ENCODE measurements at regions not wholly inside any gene's neighbourhood (a gene's known extent, or its start where the extent isn't known, plus 50 kb on each side); places are given as distances from the start of the nearest gene placed in this dataset.

DNA sequence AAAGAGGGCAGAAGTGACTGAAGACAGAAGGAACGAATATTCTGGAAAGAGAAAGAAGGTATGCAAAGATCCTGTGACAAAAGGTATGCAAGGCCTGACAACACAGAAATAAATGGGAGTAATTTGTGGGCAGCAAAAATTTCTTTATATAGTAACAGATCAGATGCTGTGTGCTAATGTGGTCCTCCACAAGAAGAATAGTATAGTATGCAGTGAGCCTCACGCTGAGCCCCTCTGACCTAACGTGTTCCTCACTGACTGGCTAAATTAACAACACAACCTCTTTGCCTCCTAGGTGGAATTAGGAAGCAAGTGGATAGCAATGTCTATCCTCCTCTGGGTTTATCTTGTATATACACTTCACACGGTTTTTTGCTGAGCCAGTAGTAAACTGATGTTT lies 143.1 kb upstream of the SESN3 start:
- no peak for DNase-seq (ENCODE audit: low spot score)
- H3K9me3 ChIP-seq (ENCODE audit: low read depth, low read length, poor library complexity, severe bottlenecking): no peaks in the 10 kb centered on the region
- no peak overlapping the region for H3K27ac ChIP-seq (ENCODE audit: low read depth, low read length, poor library complexity, severe bottlenecking)
- TF ChIP-seq EZH2 (IDR thresholded peaks at IDR 0.05; ENCODE audit: borderline replicate concordance, low read depth, low read length, poor library complexity, severe bottlenecking): no peak
- no peak for TF ChIP-seq CTCF (conservative IDR thresholded peaks at IDR 0.05; ENCODE audit: low read depth, low read length)
- no peaks in the 10 kb centered on the region for H3K36me3 ChIP-seq (ENCODE audit: insufficient read depth, low read length, poor library complexity, severe bottlenecking)
- intact Hi-C loops (cut with micrococcal nuclease; ENCODE audit: unreplicated experiment): no loop called here
- BruUV-seq (replicated peaks): no TSS peak
- CTCF ChIA-PET: no interaction called here
- no peak overlapping the region for H3K4me3 ChIP-seq (ENCODE audit: low read depth, low read length, poor library complexity, severe bottlenecking)
- POLR2A ChIA-PET (ENCODE audit: low non-redundant PET): no interaction called here
- peaks cover 4% of the 10 kb centered on the region for H3K27me3 ChIP-seq (replicated peaks; ENCODE audit: insufficient read depth, low read depth, low read length, poor library complexity)
- no peaks in the 10 kb centered on the region for H3K4me1 ChIP-seq (ENCODE audit: insufficient read depth, low read length, poor library complexity, severe bottlenecking)

DNA sequence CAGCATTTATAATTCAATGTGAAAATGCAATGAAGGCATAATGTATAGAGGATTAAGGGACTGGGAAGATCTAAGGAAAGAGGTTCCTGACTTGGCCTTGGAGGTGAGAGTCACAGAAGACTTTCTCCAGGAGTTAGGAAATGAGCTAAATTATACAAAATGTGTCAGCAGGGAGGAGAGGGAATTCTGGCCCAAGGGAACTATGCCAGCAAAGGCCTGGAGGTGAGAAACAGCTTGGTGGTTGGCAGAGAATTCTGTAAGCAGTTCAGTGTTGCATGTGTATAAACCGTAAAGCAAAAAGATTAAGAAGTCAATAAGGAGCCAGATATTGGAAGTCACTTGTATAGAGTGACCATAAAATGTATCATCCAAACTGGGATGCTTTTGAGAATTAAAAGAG lies 142.2 kb upstream of the SESN3 start:
- no peak for DNase-seq (ENCODE audit: low spot score)
- BruUV-seq (replicated peaks): no TSS peak
- POLR2A ChIA-PET (ENCODE audit: low non-redundant PET): no interaction called here
- no peaks in the 10 kb centered on the region for H3K36me3 ChIP-seq (ENCODE audit: insufficient read depth, low read length, poor library complexity, severe bottlenecking)
- intact Hi-C loops (cut with micrococcal nuclease; ENCODE audit: unreplicated experiment): no loop called here
- H3K4me3 ChIP-seq (ENCODE audit: low read depth, low read length, poor library complexity, severe bottlenecking): no peak overlapping the region
- CTCF ChIA-PET: no interaction called here
- peaks cover 10% of the 10 kb centered on the region for H3K27me3 ChIP-seq (replicated peaks; ENCODE audit: insufficient read depth, low read depth, low read length, poor library complexity)
- H3K27ac ChIP-seq (ENCODE audit: low read depth, low read length, poor library complexity, severe bottlenecking): no peak overlapping the region
- no peaks in the 10 kb centered on the region for H3K9me3 ChIP-seq (ENCODE audit: low read depth, low read length, poor library complexity, severe bottlenecking)
- TF ChIP-seq EZH2 (IDR thresholded peaks at IDR 0.05; ENCODE audit: borderline replicate concordance, low read depth, low read length, poor library complexity, severe bottlenecking): no peak
- H3K4me1 ChIP-seq (ENCODE audit: insufficient read depth, low read length, poor library complexity, severe bottlenecking): no peaks in the 10 kb centered on the region

GRCh38 chr11:95372097-95372656 lies 141.2 kb upstream of the SESN3 start:
- CTCF ChIA-PET: no interaction called here
- TF ChIP-seq EZH2 (IDR thresholded peaks at IDR 0.05; ENCODE audit: borderline replicate concordance, low read depth, low read length, poor library complexity, severe bottlenecking) (no peak), CTCF (conservative IDR thresholded peaks at IDR 0.05; ENCODE audit: low read depth, low read length) (no peak)

GRCh38 chr11:95371153-95371552 lies 140.2 kb upstream of the SESN3 start:
- POLR2A ChIA-PET (ENCODE audit: low non-redundant PET): no interaction called here
- Histone ChIP-seq H3K4me1 (ENCODE audit: insufficient read depth, low read length, poor library complexity, severe bottlenecking) (no peaks in the 10 kb centered on the region), H3K27me3 (replicated peaks; ENCODE audit: insufficient read depth, low read depth, low read length, poor library complexity) (peaks cover 10% of the 10 kb centered on the region), H3K27ac (ENCODE audit: low read depth, low read length, poor library complexity, severe bottlenecking) (no peak overlapping the region), H3K9me3 (ENCODE audit: low read depth, low read length, poor library complexity, severe bottlenecking) (no peaks in the 10 kb centered on the region), H3K36me3 (ENCODE audit: insufficient read depth, low read length, poor library complexity, severe bottlenecking) (no peaks in the 10 kb centered on the region), H3K4me3 (ENCODE audit: low read depth, low read length, poor library complexity, severe bottlenecking) (no peak overlapping the region)
- intact Hi-C loops (cut with micrococcal nuclease; ENCODE audit: unreplicated experiment): no loop called here
- no peak for TF ChIP-seq CTCF (conservative IDR thresholded peaks at IDR 0.05; ENCODE audit: low read depth, low read length)
- BruUV-seq (replicated peaks): no TSS peak
- CTCF ChIA-PET: no interaction called here
- no peak for DNase-seq (ENCODE audit: low spot score)

More at GRCh38 chr11:95372097-95372656, 141.2 kb upstream of the SESN3 start:
- POLR2A ChIA-PET (ENCODE audit: low non-redundant PET): no interaction called here
- BruUV-seq (replicated peaks): no TSS peak
- Histone ChIP-seq H3K4me1 (ENCODE audit: insufficient read depth, low read length, poor library complexity, severe bottlenecking) (no peaks in the 10 kb centered on the region), H3K36me3 (ENCODE audit: insufficient read depth, low read length, poor library complexity, severe bottlenecking) (no peaks in the 10 kb centered on the region), H3K27ac (ENCODE audit: low read depth, low read length, poor library complexity, severe bottlenecking) (no peak overlapping the region), H3K27me3 (replicated peaks; ENCODE audit: insufficient read depth, low read depth, low read length, poor library complexity) (peaks cover 10% of the 10 kb centered on the region), H3K9me3 (ENCODE audit: low read depth, low read length, poor library complexity, severe bottlenecking) (no peaks in the 10 kb centered on the region), H3K4me3 (ENCODE audit: low read depth, low read length, poor library complexity, severe bottlenecking) (no peak overlapping the region)
- intact Hi-C loops (cut with micrococcal nuclease; ENCODE audit: unreplicated experiment): no loop called here
- DNase-seq (ENCODE audit: low spot score): no peak

Measured in A673 (cell line).